ENCODE measurements at regions not wholly inside any gene's neighbourhood (a gene's known extent, or its start where the extent isn't known, plus 50 kb on each side); places are given as distances from the start of the nearest gene placed in this dataset.
"Not testable (repeated sequence)": the region's sequence is repeated elsewhere in the genome, so short reads cannot be mapped to it uniquely, and the experiment has no call there.

DNA sequence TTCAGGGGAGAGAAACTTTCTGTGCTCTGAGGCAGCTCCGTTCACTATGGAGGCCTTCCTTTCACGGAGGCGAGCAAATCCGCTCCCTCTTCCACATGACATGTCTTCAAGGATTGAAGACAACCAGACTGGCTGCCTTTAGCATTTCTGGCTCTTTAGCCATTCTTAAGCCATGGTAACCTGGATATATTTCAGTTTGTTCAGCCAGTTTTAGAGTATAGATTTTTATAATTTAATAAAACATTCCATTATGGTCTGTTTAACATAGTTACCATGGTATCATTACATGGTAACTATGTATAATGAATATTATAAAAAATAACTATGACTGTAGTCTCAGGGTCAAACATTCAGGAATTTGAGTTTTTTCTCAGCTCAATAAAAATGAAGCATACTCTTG lies 54.2 kb upstream of the NFIA start:
- DNase-seq (ENCODE audit: low read depth), result no peak
- no peak overlapping the region for H3K4me3 ChIP-seq (ENCODE audit: low read depth, low read length)

DNA sequence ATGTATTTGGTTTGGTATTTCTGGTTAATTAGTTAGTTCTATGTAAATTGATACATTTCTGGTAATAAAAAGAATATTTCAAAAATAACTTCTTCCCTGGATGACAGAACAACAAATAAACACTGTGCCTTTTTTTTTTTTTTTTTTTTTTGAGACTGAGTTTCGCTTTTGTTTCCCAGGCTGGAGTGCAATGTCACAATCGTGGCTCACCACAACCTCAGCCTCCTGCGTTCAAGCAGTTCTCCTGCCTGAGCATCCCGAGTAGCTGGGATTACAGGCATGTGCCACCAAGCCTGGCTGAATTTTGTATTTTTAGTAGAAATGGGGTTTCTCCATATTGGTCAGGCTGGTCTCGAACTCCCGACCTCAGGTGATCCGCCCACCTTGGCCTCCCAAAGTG lies 64.3 kb upstream of the NFIA start:
- DNase-seq (ENCODE audit: low read depth); H3K4me3 ChIP-seq (ENCODE audit: low read depth, low read length): not testable (repeated sequence)

DNA sequence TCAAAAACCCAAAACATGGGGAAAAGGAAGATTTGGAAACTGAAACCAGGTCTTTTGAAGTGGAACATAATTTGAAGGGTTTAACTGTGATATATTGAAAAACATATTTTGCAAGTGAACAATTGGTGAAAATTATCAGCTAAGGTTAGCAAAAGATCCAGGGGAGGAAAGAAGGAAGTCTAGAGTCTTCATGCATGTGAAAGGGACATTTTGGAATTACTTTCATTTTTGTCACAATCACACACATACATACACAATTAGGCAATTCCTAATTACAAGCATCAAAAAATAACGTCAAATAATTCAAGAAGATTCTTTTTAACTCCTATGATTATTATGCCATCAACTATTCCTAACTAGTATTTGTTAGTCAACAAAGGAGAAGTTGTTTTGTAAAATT lies 64.7 kb upstream of the NFIA start:
- no peak for DNase-seq (ENCODE audit: low read depth)
- no peak overlapping the region for H3K4me3 ChIP-seq (ENCODE audit: low read depth, low read length)

GRCh38 chr1:61013946-61014667 lies 68.3 kb upstream of the NFIA start:
- no peak for DNase-seq (ENCODE audit: low read depth)
- H3K4me3 ChIP-seq (ENCODE audit: low read depth, low read length), result no peak overlapping the region

- no peak overlapping the region for H3K4me3 ChIP-seq (ENCODE audit: low read depth, low read length)
- no peak for DNase-seq (ENCODE audit: low read depth)
Measured at GRCh38 chr1:61013189-61013945, 69.0 kb upstream of the NFIA start.

- DNase-seq (ENCODE audit: low read depth), result no peak
- H3K4me3 ChIP-seq (ENCODE audit: low read depth, low read length), result no peak overlapping the region
Measured at GRCh38 chr1:61012341-61012761, 70.0 kb upstream of the NFIA start.

GRCh38 chr1:61011561-61012263 lies 70.6 kb upstream of the NFIA start:
- H3K4me3 ChIP-seq (ENCODE audit: low read depth, low read length), result no peak overlapping the region
- DNase-seq (ENCODE audit: low read depth), result no peak

DNA sequence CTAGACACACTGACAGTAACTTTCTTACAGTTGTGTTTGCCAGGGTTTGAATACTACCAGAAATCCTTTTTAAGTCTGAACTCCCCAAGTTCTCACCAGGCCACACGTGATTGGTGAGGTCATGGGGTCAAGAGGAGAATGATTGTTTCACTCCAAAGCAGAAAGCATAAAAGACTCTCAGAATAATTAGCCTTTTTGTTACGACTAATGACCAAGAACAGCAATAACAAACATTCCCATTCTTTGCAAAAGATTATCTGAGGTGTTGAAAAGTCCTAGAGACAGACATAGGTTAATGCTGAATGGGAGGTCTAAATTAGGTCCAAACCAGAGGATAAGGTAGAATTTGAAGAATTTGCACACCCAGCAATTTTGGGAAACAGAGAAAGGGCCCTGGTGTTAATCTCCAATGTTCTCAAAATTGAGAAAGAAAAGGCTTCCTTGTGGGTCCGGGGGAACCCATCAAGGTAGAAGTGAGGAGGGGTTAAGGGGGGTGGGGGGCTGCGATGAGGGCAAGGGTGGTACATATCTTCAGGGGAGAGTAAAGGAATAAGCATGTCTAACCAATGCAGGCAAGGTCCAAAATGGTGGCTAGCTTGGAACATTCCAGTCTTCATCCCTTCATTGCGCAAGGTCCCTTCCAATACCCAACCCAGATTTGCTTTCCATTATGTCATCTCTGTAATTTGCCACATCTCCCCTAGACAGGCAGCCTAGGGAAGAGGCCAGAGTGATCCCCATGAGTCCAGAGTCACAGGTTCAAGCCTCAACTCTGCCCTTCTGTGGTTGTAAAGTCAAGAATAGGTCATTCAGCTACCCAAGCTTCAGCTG lies 74.6 kb upstream of the NFIA start:
- no peak overlapping the region for H3K4me3 ChIP-seq (ENCODE audit: low read depth, low read length)

GRCh38 chr1:61005614-61006580 lies 76.5 kb upstream of the NFIA start:
- no peak overlapping the region for H3K4me3 ChIP-seq (ENCODE audit: low read depth, low read length)
- DNase-seq (ENCODE audit: low read depth), result no peak

More for the DNA sequence above, 74.6 kb upstream of the NFIA start:
- DNase-seq (ENCODE audit: low read depth), result no peak

GRCh38 chr1:61004262-61005003 lies 77.9 kb upstream of the NFIA start:
- no peak for DNase-seq (ENCODE audit: low read depth)

DNA sequence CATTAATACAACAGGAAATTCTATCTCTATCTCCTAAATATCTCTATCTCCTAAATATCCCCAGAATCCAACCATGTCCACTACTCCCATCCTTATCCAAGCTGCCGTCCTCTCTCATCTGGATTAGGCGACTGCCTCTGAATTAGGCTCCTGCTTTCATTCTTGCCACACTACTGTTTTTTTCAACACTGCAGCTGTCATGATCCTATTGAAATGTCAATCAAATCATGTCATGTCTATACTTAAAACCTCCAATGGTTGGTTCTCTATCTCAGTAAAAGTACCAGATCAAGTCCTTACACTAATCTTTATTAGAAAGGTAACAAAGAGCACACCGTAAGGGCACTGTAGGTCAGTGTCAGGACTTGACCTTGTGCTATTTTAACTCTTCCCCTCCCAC lies 82.0 kb upstream of the NFIA start:
- H3K4me3 ChIP-seq (ENCODE audit: low read depth, low read length), result no peak overlapping the region
- DNase-seq (ENCODE audit: low read depth), result no peak

More at GRCh38 chr1:61004262-61005003, 77.9 kb upstream of the NFIA start:
- no peak overlapping the region for H3K4me3 ChIP-seq (ENCODE audit: low read depth, low read length)

GRCh38 chr1:60998786-60999185 lies 83.6 kb upstream of the NFIA start:
- DNase-seq (ENCODE audit: low read depth), result no peak
- H3K4me3 ChIP-seq (ENCODE audit: low read depth, low read length), result no peak overlapping the region

- no peak overlapping the region for H3K4me3 ChIP-seq (ENCODE audit: low read depth, low read length)
- no peak for DNase-seq (ENCODE audit: low read depth)
Measured at GRCh38 chr1:60994828-60995492, 87.4 kb upstream of the NFIA start.

- H3K4me3 ChIP-seq (ENCODE audit: low read depth, low read length), result no peak overlapping the region
- DNase-seq (ENCODE audit: low read depth), result no peak
Measured at GRCh38 chr1:60994369-60994768, 88.0 kb upstream of the NFIA start.

DNA sequence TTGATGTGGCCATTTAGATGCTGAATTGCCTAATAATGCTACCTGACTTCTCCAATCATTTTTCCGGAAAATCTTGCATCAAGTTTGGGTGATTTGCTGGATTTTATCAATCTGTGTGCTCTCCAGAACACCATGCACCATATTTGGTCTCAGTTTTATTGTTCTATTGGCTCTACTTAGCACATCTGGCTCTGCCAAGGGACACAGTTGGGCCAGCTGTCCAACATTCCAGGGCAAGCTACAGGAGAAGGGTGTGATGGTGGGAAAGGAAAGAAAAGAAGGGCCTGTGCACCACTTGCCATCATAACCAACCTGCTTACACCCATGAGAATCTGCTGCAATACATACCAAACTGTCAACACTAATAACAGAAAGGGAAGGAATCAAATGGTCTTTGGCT lies 90.2 kb upstream of the NFIA start:
- H3K4me3 ChIP-seq (ENCODE audit: low read depth, low read length), result no peak overlapping the region
- DNase-seq (ENCODE audit: low read depth), result no peak

DNA sequence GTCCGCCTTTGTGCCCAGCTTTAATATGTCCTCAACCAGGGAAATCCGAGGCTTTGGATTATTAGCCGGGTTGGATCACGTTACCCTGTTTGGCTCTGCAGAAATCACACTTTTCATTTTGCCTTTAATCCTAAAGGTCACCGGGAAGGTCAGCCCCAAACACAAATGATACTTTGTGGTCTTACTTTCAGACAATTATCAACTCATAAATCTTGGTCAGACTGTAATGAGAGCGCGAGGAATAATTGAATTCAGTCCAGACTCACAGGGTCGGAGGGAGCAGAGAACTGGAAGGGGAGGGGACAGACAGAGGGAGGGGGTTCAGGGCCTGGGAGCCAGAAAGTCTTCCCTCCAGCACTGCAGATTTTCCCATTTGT lies 91.7 kb upstream of the NFIA start:
- DNase-seq (ENCODE audit: low read depth), result no peak
- no peak overlapping the region for H3K4me3 ChIP-seq (ENCODE audit: low read depth, low read length)

Measured in skeletal muscle cell (primary cell).